NT2/D1 (cell line): ENCODE measurements at regions not wholly inside any gene's neighbourhood (a gene's known extent, or its start where the extent isn't known, plus 50 kb on each side); places are given as distances from the start of the nearest gene placed in this dataset.
A peak's percentile ranks its signal among the peaks of the same experiment; 100 is the strongest.

Experiments
- YY1 ChIP-seq: IDR thresholded peaks from 2 replicates; pipeline ENCODE4 v1.6.1; 2011; ENCODE audit not compliant: insufficient read length, insufficient read depth
- ZNF274 ChIP-seq: IDR thresholded peaks from 2 replicates; pipeline ENCODE4 v1.6.1; 2011; ENCODE audit warnings: mild to moderate bottlenecking, low read depth, low read length

DNA sequence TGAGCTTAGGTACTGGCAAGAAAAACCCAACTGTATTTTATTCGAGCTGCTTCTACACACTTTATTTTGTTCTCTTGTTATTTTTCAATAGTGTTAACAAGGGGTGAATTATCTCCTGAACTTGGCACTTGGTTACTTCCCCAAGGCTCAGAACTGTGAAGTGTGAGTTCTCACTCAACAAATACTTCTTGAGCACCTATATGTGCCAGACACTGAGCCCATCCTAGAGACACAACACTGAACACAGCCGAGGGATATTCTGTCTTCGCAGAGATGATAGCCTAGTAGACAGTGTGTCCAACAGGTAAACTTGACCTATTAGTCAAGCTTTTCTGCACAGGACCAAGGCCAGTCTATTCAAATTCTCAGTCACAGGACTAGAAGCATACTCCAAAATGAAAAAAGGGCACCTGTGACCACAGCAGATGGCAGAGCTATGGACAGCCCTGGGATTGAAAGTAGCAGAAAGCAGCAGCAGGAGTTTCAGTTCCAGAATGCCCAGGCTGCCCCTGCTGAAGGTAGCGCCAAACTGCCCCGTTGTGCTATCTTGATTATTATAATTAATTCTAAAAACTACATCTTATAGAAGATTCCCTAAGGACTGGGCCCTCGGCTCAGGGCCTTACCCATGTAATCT lies 77.8 kb upstream of the TAB2 start:
- TF ChIP-seq YY1: no peak
- TF ChIP-seq ZNF274: peak; percentile 48
